ENCODE measurements at regions not wholly inside any gene's neighbourhood (a gene's known extent, or its start where the extent isn't known, plus 50 kb on each side); places are given as distances from the start of the nearest gene placed in this dataset.

DNA sequence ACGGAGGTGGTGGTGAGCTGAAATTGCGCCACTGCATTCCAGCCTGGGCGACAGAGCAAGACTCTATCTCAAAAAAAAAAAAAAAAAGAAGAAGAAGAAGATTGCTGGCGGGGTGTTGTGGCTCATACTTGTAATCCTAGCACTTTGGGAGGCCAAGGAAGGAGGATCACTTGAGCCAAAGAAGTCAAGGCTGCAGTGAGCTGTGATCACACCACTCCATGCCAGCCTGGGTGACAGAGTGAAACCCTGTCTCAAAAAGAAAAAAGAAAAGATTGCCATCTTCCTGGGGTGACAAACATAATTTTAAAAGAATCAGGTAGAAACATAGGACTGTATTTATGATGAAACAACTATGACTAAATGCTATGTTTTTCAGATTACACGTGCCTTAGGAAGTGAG lies 55.1 kb upstream of the EML4 start:
- H3K9me3 ChIP-seq: no peaks in the 10 kb centered on the region

DNA sequence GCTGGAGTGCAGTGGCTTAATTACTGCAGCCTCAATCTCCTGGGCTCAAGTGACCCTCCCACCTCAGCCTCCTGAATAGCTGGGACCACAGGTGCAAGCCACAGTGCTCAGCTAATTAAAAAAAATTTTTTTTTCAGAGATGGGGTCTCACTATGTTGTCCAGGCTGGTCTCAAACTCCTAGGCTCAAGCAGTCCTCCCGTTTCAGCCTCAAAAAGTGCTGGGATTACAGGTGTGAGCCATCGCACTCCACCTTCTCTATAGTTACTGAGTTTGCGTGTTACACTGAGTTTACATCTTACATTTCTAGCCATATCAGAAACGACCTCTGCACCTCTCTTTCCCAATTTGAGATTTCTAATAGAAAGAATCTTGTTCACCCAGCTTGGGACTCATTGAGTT lies 53.6 kb upstream of the EML4 start:
- no peak overlapping the region for H3K4me3 ChIP-seq
- intact Hi-C loops (cut with DNase I, micrococcal nuclease): no loop called here
- no peaks in the 10 kb centered on the region for H3K36me3 ChIP-seq (ENCODE audit: low read depth)
- TF ChIP-seq, protein P1, sequence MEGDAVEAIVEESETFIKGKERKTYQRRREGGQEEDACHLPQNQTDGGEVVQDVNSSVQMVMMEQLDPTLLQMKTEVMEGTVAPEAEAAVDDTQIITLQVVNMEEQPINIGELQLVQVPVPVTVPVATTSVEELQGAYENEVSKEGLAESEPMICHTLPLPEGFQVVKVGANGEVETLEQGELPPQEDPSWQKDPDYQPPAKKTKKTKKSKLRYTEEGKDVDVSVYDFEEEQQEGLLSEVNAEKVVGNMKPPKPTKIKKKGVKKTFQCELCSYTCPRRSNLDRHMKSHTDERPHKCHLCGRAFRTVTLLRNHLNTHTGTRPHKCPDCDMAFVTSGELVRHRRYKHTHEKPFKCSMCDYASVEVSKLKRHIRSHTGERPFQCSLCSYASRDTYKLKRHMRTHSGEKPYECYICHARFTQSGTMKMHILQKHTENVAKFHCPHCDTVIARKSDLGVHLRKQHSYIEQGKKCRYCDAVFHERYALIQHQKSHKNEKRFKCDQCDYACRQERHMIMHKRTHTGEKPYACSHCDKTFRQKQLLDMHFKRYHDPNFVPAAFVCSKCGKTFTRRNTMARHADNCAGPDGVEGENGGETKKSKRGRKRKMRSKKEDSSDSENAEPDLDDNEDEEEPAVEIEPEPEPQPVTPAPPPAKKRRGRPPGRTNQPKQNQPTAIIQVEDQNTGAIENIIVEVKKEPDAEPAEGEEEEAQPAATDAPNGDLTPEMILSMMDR (IDR thresholded peaks at IDR 0.05): no peak
- peaks cover 9% of the 10 kb centered on the region for H3K4me1 ChIP-seq (ENCODE audit: low read depth)
- H3K9me3 ChIP-seq: no peaks in the 10 kb centered on the region
- ATAC-seq (no peak), DNase-seq (no peak)

More for the DNA sequence above, 55.1 kb upstream of the EML4 start:
- Histone ChIP-seq H3K36me3 (ENCODE audit: low read depth) (no peaks in the 10 kb centered on the region), H3K4me3 (no peak overlapping the region), H3K4me1 (ENCODE audit: low read depth) (peaks cover 9% of the 10 kb centered on the region)
- TF ChIP-seq, protein P1 (IDR thresholded peaks at IDR 0.05): no peak
- intact Hi-C loops (cut with DNase I, micrococcal nuclease): no loop called here
- ATAC-seq (no peak), DNase-seq (no peak)

DNA sequence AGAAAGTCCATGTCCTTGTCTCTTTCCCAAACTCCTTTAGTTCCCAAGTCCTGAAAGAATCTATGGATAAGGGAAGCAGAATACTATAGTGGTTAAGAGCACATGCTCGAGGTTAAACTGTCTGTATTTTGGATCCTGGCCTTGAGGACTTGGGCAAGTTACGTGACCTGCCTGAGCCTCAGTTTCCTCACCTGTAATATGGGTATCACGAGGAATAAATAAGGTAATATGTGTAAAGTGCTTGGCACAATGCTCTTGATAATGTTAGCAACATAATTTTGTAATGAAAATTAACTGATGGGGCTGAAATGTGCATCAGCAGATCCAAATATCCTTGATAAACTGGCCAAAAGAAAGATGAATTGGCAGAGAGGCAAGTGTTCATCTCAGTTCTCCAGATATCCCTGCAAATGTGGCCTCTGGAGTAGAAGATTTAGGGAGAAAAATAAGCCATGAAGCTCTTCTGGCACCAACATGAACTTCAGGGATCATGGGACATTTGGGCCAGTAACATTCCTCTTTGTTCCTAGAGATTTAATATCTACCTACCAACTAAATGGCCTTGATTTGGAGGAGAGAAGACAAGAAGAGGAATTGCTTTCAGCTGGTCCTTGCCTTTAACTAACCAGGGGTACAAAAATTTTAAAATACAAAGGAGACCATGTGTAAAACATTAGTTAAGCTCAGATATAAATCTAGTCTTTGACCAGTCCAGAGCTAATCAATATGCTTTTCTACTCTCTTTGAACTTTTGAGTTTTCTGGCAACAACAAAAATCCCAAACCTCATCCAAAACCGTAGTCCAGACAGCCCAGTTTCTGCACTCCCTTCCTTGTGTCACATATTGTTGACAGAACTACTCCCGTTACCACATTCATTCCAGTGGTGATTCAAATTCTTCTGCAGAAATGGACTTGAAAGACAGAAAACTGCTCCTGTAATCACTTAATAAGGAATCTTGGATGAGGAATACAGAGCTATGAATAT lies 52.7 kb upstream of the EML4 start:
- TF ChIP-seq, protein P1 (IDR thresholded peaks at IDR 0.05): no peak
- Histone ChIP-seq H3K4me1 (ENCODE audit: low read depth) (peaks cover 9% of the 10 kb centered on the region), H3K36me3 (ENCODE audit: low read depth) (no peaks in the 10 kb centered on the region), H3K4me3 (no peak overlapping the region), H3K9me3 (no peaks in the 10 kb centered on the region)
- ATAC-seq: no peak
- intact Hi-C loops (cut with DNase I, micrococcal nuclease): no loop called here
- no peak for DNase-seq

DNA sequence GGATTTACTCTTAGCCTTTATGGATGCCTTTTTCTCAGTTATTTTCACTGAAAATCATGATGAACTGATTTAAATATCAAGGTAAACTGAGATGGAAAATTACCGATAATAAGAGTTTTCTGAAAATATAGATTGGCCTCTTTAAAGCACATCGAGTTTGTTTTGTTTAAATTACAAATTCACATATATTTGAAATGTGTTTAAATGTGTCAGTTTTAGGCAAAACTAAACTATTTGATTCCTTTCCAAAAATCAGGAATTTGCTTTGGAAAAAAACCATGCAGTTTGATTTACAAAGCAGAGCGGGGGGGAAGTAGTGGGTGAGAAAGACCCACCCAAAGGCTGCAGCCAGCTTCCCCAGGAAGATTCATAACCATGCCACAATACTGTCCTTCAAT lies 52.0 kb upstream of the EML4 start:
- Histone ChIP-seq H3K36me3 (ENCODE audit: low read depth) (no peaks in the 10 kb centered on the region), H3K4me3 (no peak overlapping the region), H3K9me3 (no peaks in the 10 kb centered on the region), H3K4me1 (ENCODE audit: low read depth) (peaks cover 9% of the 10 kb centered on the region)
- TF ChIP-seq, protein P1 (IDR thresholded peaks at IDR 0.05): no peak
- DNase-seq: no peak
- no peak for ATAC-seq
- intact Hi-C loops (cut with DNase I, micrococcal nuclease): no loop called here

DNA sequence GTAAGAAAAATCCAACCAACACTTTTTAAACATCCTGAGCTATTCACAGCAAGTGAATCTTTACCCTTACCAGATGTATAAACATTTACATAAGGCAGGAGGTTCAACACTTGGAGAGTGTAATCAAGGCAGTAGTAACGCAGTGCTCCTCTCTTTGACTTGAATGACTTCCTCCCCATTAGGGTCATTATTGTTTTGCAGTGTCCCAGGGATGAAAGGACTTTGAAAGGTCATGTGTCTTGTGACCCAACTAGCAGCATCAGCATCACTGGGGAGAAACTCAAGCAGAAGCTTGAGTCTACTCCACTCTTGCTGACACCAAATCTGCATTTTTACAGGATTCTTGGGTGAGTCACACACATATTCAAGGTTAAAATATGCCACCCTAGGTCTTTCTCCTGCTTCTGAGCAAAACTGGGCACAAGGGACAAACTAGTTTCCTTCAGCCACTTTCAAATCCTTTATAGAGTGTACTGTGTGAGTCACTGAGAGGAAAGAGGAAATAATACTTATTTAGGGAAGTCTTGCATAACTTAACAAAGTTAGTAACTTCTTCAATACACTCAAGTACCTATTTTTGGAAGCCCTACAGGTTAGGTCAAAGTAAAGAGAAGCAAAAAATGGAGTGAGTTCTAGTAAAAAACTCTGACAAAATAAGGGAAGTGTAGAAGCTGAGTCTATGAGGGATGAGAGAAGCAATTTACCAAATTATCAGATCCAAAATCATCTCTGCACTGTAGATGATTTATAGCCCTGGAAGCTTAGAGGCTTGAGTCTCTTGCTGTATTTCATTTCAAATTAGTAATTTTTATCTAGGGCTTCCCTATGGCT lies 51.0 kb upstream of the EML4 start:
- H3K9me3 ChIP-seq: no peaks in the 10 kb centered on the region
- H3K4me1 ChIP-seq (ENCODE audit: low read depth): peaks cover 9% of the 10 kb centered on the region
- intact Hi-C loops (cut with DNase I, micrococcal nuclease): no loop called here
- DNase-seq (no peak), ATAC-seq (peak; percentile 96)
- no peak overlapping the region for H3K4me3 ChIP-seq
- no peaks in the 10 kb centered on the region for H3K36me3 ChIP-seq (ENCODE audit: low read depth)
- TF ChIP-seq, protein P1 (IDR thresholded peaks at IDR 0.05): no peak

All from mucosa of descending colon (tissue), 3 donors.